ENCODE measurements at regions not wholly inside any gene's neighbourhood (a gene's known extent, or its start where the extent isn't known, plus 50 kb on each side); places are given as distances from the start of the nearest gene placed in this dataset.

GRCh38 chr5:28561522-28561921 is 1523.1 kb upstream of the CDH9 start:
- DNase-seq = no peak

GRCh38 chr5:28558196-28558595 is 1519.8 kb upstream of the CDH9 start:
- no peak for DNase-seq

- no peak for DNase-seq
Measured at GRCh38 chr5:28557114-28557513, 1518.7 kb upstream of the CDH9 start.

- DNase-seq = no peak
Measured at GRCh38 chr5:28549588-28549987, 1511.2 kb upstream of the CDH9 start.

GRCh38 chr5:28548856-28549255 is 1510.5 kb upstream of the CDH9 start:
- DNase-seq = peak; percentile 10

- no peak for DNase-seq
Measured at GRCh38 chr5:28544501-28544900, 1506.1 kb upstream of the CDH9 start.

GRCh38 chr5:28543473-28544098 is 1505.2 kb upstream of the CDH9 start:
- no peak for DNase-seq

- DNase-seq = peak; percentile 65
Measured at GRCh38 chr5:28542987-28543386, 1504.6 kb upstream of the CDH9 start.

GRCh38 chr5:28523888-28524635 is 1485.7 kb upstream of the CDH9 start:
- DNase-seq = peak; percentile 97

GRCh38 chr5:28523416-28523815 is 1485.0 kb upstream of the CDH9 start:
- DNase-seq = no peak

GRCh38 chr5:28517691-28518090 is 1479.3 kb upstream of the CDH9 start:
- DNase-seq = peak; percentile 70

GRCh38 chr5:28516722-28517121 is 1478.3 kb upstream of the CDH9 start:
- DNase-seq = peak; percentile 29

- no peak for DNase-seq
Measured at GRCh38 chr5:28512648-28513047, 1474.3 kb upstream of the CDH9 start.

- DNase-seq = no peak
Measured at GRCh38 chr5:28505121-28505520, 1466.7 kb upstream of the CDH9 start.

- no peak for DNase-seq
Measured at GRCh38 chr5:28500511-28500910, 1462.1 kb upstream of the CDH9 start.

- peak; percentile 47 for DNase-seq
Measured at GRCh38 chr5:28499766-28500290, 1461.4 kb upstream of the CDH9 start.

GRCh38 chr5:28495876-28496275 is 1457.5 kb upstream of the CDH9 start:
- no peak for DNase-seq

- no peak for DNase-seq
Measured at GRCh38 chr5:28493456-28493855, 1455.1 kb upstream of the CDH9 start.

- DNase-seq = no peak
Measured at GRCh38 chr5:28488752-28489151, 1450.4 kb upstream of the CDH9 start.

GRCh38 chr5:28483327-28484025 is 1445.1 kb upstream of the CDH9 start:
- DNase-seq = no peak

- peak; percentile 11 for DNase-seq
Measured at GRCh38 chr5:28473531-28474107, 1435.2 kb upstream of the CDH9 start.

GRCh38 chr5:28468166-28468565 is 1429.8 kb upstream of the CDH9 start:
- no peak for DNase-seq

- no peak for DNase-seq
Measured at GRCh38 chr5:28463728-28464127, 1425.3 kb upstream of the CDH9 start.
